WTC11 (cell line): ENCODE measurements at regions not wholly inside any gene's neighbourhood (a gene's known extent, or its start where the extent isn't known, plus 50 kb on each side); places are given as distances from the start of the nearest gene placed in this dataset.

Experiments
- ATAC-seq: fragments of 200-7000 bp; cut with Tn5 transposase; 2 replicates; pipeline ENCODE4 v1.10.0; 2021; ENCODE audit warnings: mild to moderate bottlenecking, moderate library complexity
- CTCF ChIA-PET: fragments of 300-600 bp; sonication (Branson Sonifier 250); formaldehyde crosslinking; loops from one replicate; lab custom pipeline; 2021; ENCODE audit warnings: antibody characterized with exemption; lab: Charles Lee
- POLR2A ChIA-PET: fragments of 350-600 bp; sonication (Branson Sonifier 250); formaldehyde crosslinking; loops from one replicate; lab custom pipeline; 2021; ENCODE audit warnings: antibody characterized with exemption; lab: Charles Lee
- DNase-seq: peaks from one replicate; pipeline ENCODE4 v3.0.0; 2021; ENCODE audit warnings: low spot score
- H3K27ac Mint-ChIP-seq: 2 replicates; pipeline ENCODE4 v1.8.0; 2021; ENCODE audit warnings: mixed read lengths
- H3K27me3 Mint-ChIP-seq: 2 replicates; pipeline ENCODE4 v1.8.0; 2021; ENCODE audit warnings: low read depth, mild to moderate bottlenecking, moderate library complexity, mixed read lengths
- H3K36me3 Mint-ChIP-seq: 2 replicates; pipeline ENCODE4 v1.8.0; 2021; ENCODE audit warnings: mixed read lengths
- H3K4me1 Mint-ChIP-seq: 2 replicates; pipeline ENCODE4 v1.8.0; 2022; ENCODE audit warnings: mixed read lengths
- H3K4me3 Mint-ChIP-seq: 2 replicates; pipeline ENCODE4 v1.8.0; 2021; ENCODE audit warnings: mild to moderate bottlenecking, moderate library complexity, mixed read lengths
- H3K9me3 Mint-ChIP-seq: 2 replicates; pipeline ENCODE4 v1.8.0; 2021; ENCODE audit warnings: mixed read lengths
- AFF4 ChIP-seq: sonication (generic); formaldehyde crosslinking; IDR thresholded peaks from 2 replicates; pipeline ENCODE4 v1.8.1; 2023; ENCODE audit warnings: mild to moderate bottlenecking, missing genetic modification reagents, borderline replicate concordance
- ATF2 ChIP-seq: sonication (generic); formaldehyde crosslinking; IDR thresholded peaks from 2 replicates; pipeline ENCODE4 v1.8.1; 2022; ENCODE audit warnings: low read depth, missing genetic modification reagents, borderline replicate concordance
- FOXJ3 ChIP-seq: sonication (generic); formaldehyde crosslinking; IDR thresholded peaks from 2 replicates; pipeline ENCODE4 v1.9.0; 2021; ENCODE audit warnings: missing genetic modification reagents, mild to moderate bottlenecking, borderline replicate concordance
- GRHL2 ChIP-seq: fragments of 250-450 bp; sonication (Bioruptor Pico); IDR thresholded peaks from 2 replicates; pipeline ENCODE4 v1.8.0; 2022; ENCODE audit warnings: mild to moderate bottlenecking, moderate library complexity; ENCODE audit not compliant: insufficient replicate concordance, severe bottlenecking
- HMGA2 ChIP-seq: fragments of 250-450 bp; sonication (Bioruptor Pico); IDR thresholded peaks from 2 replicates; pipeline ENCODE4 v1.4.0; 2021; ENCODE audit warnings: mild to moderate bottlenecking, moderate library complexity
- HMGXB4 ChIP-seq: sonication (generic); formaldehyde crosslinking; IDR thresholded peaks from 2 replicates; pipeline ENCODE4 v1.8.1; 2023; ENCODE audit warnings: mild to moderate bottlenecking, moderate library complexity, missing genetic modification reagents
- JAZF1 ChIP-seq: fragments of 250-450 bp; sonication (Bioruptor Pico); IDR thresholded peaks from 2 replicates; pipeline ENCODE4 v1.9.0; 2021; ENCODE audit warnings: moderate library complexity, mild to moderate bottlenecking, inconsistent platforms
- MAX ChIP-seq: sonication (generic); formaldehyde crosslinking; IDR thresholded peaks from 2 replicates; pipeline ENCODE4 v1.8.0; 2022; ENCODE audit warnings: mild to moderate bottlenecking, missing genetic modification reagents
- PREB ChIP-seq: sonication (generic); formaldehyde crosslinking; IDR thresholded peaks from 2 replicates; pipeline ENCODE4 v1.8.1; 2022; ENCODE audit warnings: mild to moderate bottlenecking, missing genetic modification reagents, moderate library complexity, borderline replicate concordance
- RELA ChIP-seq: sonication (generic); formaldehyde crosslinking; IDR thresholded peaks from 2 replicates; pipeline ENCODE4 v1.8.1; 2022; ENCODE audit warnings: missing genetic modification reagents, mild to moderate bottlenecking, borderline replicate concordance
- SMAD3 ChIP-seq: sonication (generic); formaldehyde crosslinking; IDR thresholded peaks from 2 replicates; pipeline ENCODE4 v1.8.0; 2022; ENCODE audit warnings: missing genetic modification reagents, mild to moderate bottlenecking, borderline replicate concordance
- SMAD4 ChIP-seq: sonication (generic); formaldehyde crosslinking; IDR thresholded peaks from 2 replicates; pipeline ENCODE4 v1.8.0; 2022; ENCODE audit warnings: mild to moderate bottlenecking, missing genetic modification reagents
- SP1 ChIP-seq: sonication (generic); formaldehyde crosslinking; conservative IDR thresholded peaks from 2 replicates; pipeline ENCODE4 v1.8.1; 2022; ENCODE audit warnings: missing genetic modification reagents
- TCF7 ChIP-seq: sonication (generic); formaldehyde crosslinking; IDR thresholded peaks from 2 replicates; pipeline ENCODE4 v1.8.0; 2022; ENCODE audit warnings: mild to moderate bottlenecking, low read depth, missing genetic modification reagents, moderate library complexity
- ZMAT4 ChIP-seq: fragments of 250-450 bp; sonication (Bioruptor Pico); IDR thresholded peaks from 2 replicates; pipeline ENCODE4 v1.9.0; 2021; ENCODE audit warnings: mild to moderate bottlenecking
- ZNF138 ChIP-seq: sonication (generic); formaldehyde crosslinking; conservative IDR thresholded peaks from 2 replicates; pipeline ENCODE4 v1.8.1; 2022; ENCODE audit warnings: mild to moderate bottlenecking, moderate library complexity, missing genetic modification reagents
- ZNF281 ChIP-seq: sonication (generic); formaldehyde crosslinking; IDR thresholded peaks from 2 replicates; pipeline ENCODE4 v1.8.0; 2023; ENCODE audit warnings: mild to moderate bottlenecking, missing genetic modification reagents
- ZNF317 ChIP-seq: sonication (generic); formaldehyde crosslinking; IDR thresholded peaks from 2 replicates; pipeline ENCODE4 v1.8.1; 2023; ENCODE audit warnings: low read depth, mild to moderate bottlenecking, moderate library complexity, missing genetic modification reagents, borderline replicate concordance
- ZNF396 ChIP-seq: fragments of 250-450 bp; sonication (Bioruptor Pico); IDR thresholded peaks from 2 replicates; pipeline ENCODE4 v1.8.0; 2021; ENCODE audit warnings: mild to moderate bottlenecking, moderate library complexity, borderline replicate concordance
- ZNF512 ChIP-seq: sonication (generic); formaldehyde crosslinking; IDR thresholded peaks from 2 replicates; pipeline ENCODE4 v1.8.1; 2022; ENCODE audit warnings: missing genetic modification reagents, borderline replicate concordance

- DNase-seq: no peak
- H3K36me3 Mint-ChIP-seq: no peaks in the 10 kb centered on the region
- H3K27me3 Mint-ChIP-seq: no peaks in the 10 kb centered on the region
- ChIA-PET CTCF (interaction anchor here (1.0 kb wide), 1 partner anchor 925 kb away, joined by 3 read pairs; no protein-coding TSS in a partner anchor), POLR2A (no interaction called here)
- peaks cover 7% of the 10 kb centered on the region for H3K9me3 Mint-ChIP-seq
- H3K4me3 Mint-ChIP-seq: no peak overlapping the region
- H3K27ac Mint-ChIP-seq: no peak overlapping the region
- TF ChIP-seq ZNF396 (CRISPR knock-in tag) (no peak), PREB (CRISPR knock-in tag) (no peak), FOXJ3 (no peak), ZNF317 (CRISPR knock-in tag) (no peak), ATF2 (no peak), SP1 (CRISPR knock-in tag) (no peak), AFF4 (CRISPR knock-in tag) (no peak), ZNF281 (no peak), ZMAT4 (CRISPR knock-in tag) (no peak), HMGA2 (CRISPR knock-in tag) (no peak), MAX (CRISPR knock-in tag) (no peak), GRHL2 (CRISPR knock-in tag) (no peak), SMAD4 (CRISPR knock-in tag) (no peak), SMAD3 (no peak), ZNF512 (no peak), HMGXB4 (CRISPR knock-in tag) (no peak), ZNF138 (CRISPR knock-in tag) (no peak), TCF7 (CRISPR knock-in tag) (no peak), RELA (CRISPR knock-in tag) (no peak), JAZF1 (CRISPR knock-in tag) (no peak)
- peaks cover 4% of the 10 kb centered on the region; the same call in 1 of the 2 replicates for H3K4me1 Mint-ChIP-seq
- ATAC-seq: no peak; the same call in 1 of the 2 replicates
Observed at GRCh38 chr6:74283532-74283931, 587.5 kb downstream of the CD109 start.
